ENCODE measurements at regions not wholly inside any gene's neighbourhood (a gene's known extent, or its start where the extent isn't known, plus 50 kb on each side); places are given as distances from the start of the nearest gene placed in this dataset.

DNA sequence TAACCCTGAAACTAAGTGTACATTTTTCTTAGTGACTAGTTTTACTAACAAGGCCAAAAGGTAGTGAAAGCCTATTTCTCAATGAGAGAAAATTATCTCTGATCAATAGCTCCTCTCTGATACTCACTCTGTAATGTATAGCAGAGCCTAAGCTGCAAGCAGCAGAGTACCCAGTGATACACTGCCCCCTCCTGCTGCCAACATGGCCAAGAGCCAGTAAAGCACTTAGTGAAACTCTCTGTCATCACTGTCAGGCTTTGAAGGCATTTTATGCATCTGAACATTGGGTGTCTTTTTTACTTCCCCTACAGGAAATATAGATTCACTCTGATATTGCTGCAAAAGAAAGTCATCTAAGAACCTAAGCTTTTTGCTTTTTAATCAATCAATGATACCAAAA, 784.1 kb upstream of the CDH7 start:
- no peak overlapping the region for H3K9ac ChIP-seq (ENCODE audit: low read length)
- H3K79me2 ChIP-seq (ENCODE audit: low read length) = no peaks in the 10 kb centered on the region
- H3K36me3 ChIP-seq (replicated peaks; ENCODE audit: low read depth, low read length) = no peaks in the 10 kb centered on the region
- no peak for TF ChIP-seq EZH2phosphoT487 (IDR thresholded peaks at IDR 0.05; ENCODE audit: low read depth)
- TF ChIP-seq, protein P1, sequence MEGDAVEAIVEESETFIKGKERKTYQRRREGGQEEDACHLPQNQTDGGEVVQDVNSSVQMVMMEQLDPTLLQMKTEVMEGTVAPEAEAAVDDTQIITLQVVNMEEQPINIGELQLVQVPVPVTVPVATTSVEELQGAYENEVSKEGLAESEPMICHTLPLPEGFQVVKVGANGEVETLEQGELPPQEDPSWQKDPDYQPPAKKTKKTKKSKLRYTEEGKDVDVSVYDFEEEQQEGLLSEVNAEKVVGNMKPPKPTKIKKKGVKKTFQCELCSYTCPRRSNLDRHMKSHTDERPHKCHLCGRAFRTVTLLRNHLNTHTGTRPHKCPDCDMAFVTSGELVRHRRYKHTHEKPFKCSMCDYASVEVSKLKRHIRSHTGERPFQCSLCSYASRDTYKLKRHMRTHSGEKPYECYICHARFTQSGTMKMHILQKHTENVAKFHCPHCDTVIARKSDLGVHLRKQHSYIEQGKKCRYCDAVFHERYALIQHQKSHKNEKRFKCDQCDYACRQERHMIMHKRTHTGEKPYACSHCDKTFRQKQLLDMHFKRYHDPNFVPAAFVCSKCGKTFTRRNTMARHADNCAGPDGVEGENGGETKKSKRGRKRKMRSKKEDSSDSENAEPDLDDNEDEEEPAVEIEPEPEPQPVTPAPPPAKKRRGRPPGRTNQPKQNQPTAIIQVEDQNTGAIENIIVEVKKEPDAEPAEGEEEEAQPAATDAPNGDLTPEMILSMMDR (IDR thresholded peaks at IDR 0.05; ENCODE audit: low read depth, low read length) = peak; percentile 61
- H3K4me3 ChIP-seq (ENCODE audit: low read length) = no peak overlapping the region
- no peak overlapping the region for H2AFZ ChIP-seq (ENCODE audit: low read depth, low read length)
- no peaks in the 10 kb centered on the region for H3K27me3 ChIP-seq (ENCODE audit: low read depth, low read length)
- no peaks in the 10 kb centered on the region for H3K4me1 ChIP-seq (ENCODE audit: low read length)
- no peak overlapping the region for H3K27ac ChIP-seq (ENCODE audit: low read length)
- no peak overlapping the region for H3K4me2 ChIP-seq (ENCODE audit: low read length)
- 0 out of 2 replicates have a peak, but pooled peaks cover 4% of the 10 kb centered on the region for H3K9me3 ChIP-seq (ENCODE audit: insufficient read depth, low read length)
- H4K20me1 ChIP-seq (ENCODE audit: insufficient read depth, low read length) = no peaks in the 10 kb centered on the region

DNA sequence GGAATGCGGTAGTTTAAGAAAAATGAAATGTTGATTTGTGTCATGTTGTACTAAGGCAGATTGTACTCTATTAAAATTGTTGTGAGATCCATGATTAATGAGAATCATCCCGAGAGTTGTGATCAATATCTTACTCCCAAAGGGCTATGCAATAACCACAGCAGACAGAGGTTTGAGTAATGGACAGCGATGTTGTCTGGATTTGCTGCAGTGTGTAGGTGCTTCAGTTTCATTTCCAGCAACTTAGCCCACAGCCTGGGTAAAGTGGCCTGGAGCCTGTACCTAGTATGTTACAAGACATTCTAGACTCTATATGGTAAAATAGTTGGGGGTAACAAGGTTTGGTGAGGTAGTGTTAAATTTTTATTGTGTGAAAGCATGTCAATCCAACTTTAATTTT, 794.3 kb upstream of the CDH7 start:
- Histone ChIP-seq H3K27me3 (ENCODE audit: low read depth, low read length) (no peaks in the 10 kb centered on the region), H3K4me3 (ENCODE audit: low read length) (no peak overlapping the region), H3K4me2 (ENCODE audit: low read length) (no peak overlapping the region), H3K27ac (ENCODE audit: low read length) (no peak overlapping the region), H3K9ac (ENCODE audit: low read length) (no peak overlapping the region), H3K79me2 (ENCODE audit: low read length) (no peaks in the 10 kb centered on the region), H4K20me1 (ENCODE audit: insufficient read depth, low read length) (no peaks in the 10 kb centered on the region), H3K4me1 (ENCODE audit: low read length) (peaks cover 3% of the 10 kb centered on the region; the same call in 1 of the 2 replicates), H2AFZ (ENCODE audit: low read depth, low read length) (no peak overlapping the region), H3K9me3 (ENCODE audit: insufficient read depth, low read length) (no peaks in the 10 kb centered on the region), H3K36me3 (replicated peaks; ENCODE audit: low read depth, low read length) (no peaks in the 10 kb centered on the region)
- TF ChIP-seq, protein P1 (IDR thresholded peaks at IDR 0.05; ENCODE audit: low read depth, low read length) = no peak
- no peak for TF ChIP-seq EZH2phosphoT487 (IDR thresholded peaks at IDR 0.05; ENCODE audit: low read depth)

- Histone ChIP-seq H3K4me1 (ENCODE audit: low read length) (no peaks in the 10 kb centered on the region), H3K9me3 (ENCODE audit: insufficient read depth, low read length) (peaks cover 12% of the 10 kb centered on the region; the same call in 1 of the 2 replicates), H4K20me1 (ENCODE audit: insufficient read depth, low read length) (no peaks in the 10 kb centered on the region), H3K4me3 (ENCODE audit: low read length) (no peak overlapping the region), H2AFZ (ENCODE audit: low read depth, low read length) (no peak overlapping the region), H3K4me2 (ENCODE audit: low read length) (no peak overlapping the region), H3K9ac (ENCODE audit: low read length) (no peak overlapping the region), H3K27ac (ENCODE audit: low read length) (no peak overlapping the region), H3K36me3 (replicated peaks; ENCODE audit: low read depth, low read length) (no peaks in the 10 kb centered on the region), H3K27me3 (ENCODE audit: low read depth, low read length) (no peaks in the 10 kb centered on the region), H3K79me2 (ENCODE audit: low read length) (no peaks in the 10 kb centered on the region)
- no peak for TF ChIP-seq EZH2phosphoT487 (IDR thresholded peaks at IDR 0.05; ENCODE audit: low read depth)
- TF ChIP-seq, protein P1 (IDR thresholded peaks at IDR 0.05; ENCODE audit: low read depth, low read length) = no peak
Observed at GRCh38 chr18:64949885-64950284, 800.9 kb upstream of the CDH7 start.

DNA sequence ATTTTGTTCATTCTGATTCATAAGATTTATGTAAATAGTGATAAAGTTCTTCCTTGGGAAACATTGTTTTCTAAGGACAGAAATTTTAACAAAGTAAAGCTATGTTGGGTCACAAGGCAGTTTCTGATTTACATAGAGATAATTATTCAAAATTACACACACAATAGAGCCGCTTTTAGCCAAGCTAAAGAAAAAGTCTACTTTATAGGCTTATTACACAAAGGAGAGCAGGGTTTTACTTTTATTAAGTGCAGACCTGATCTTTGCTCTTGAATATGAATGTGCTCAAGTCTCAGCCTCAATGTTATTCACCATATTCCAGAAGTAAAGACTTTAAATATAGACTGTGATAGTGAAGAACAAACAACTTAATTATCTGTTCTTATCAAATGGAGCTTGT, 787.8 kb upstream of the LINC00305 start:
- Histone ChIP-seq H3K9me3 (ENCODE audit: insufficient read depth, low read length) (no peaks in the 10 kb centered on the region), H2AFZ (ENCODE audit: low read depth, low read length) (no peak overlapping the region), H3K4me3 (ENCODE audit: low read length) (no peak overlapping the region), H3K27me3 (ENCODE audit: low read depth, low read length) (no peaks in the 10 kb centered on the region), H3K9ac (ENCODE audit: low read length) (no peak overlapping the region), H3K4me1 (ENCODE audit: low read length) (no peaks in the 10 kb centered on the region), H3K4me2 (ENCODE audit: low read length) (no peak overlapping the region), H3K27ac (ENCODE audit: low read length) (no peak overlapping the region), H4K20me1 (ENCODE audit: insufficient read depth, low read length) (no peaks in the 10 kb centered on the region), H3K36me3 (replicated peaks; ENCODE audit: low read depth, low read length) (no peaks in the 10 kb centered on the region), H3K79me2 (ENCODE audit: low read length) (no peaks in the 10 kb centered on the region)
- TF ChIP-seq, protein P1 (IDR thresholded peaks at IDR 0.05; ENCODE audit: low read depth, low read length) = no peak
- no peak for TF ChIP-seq EZH2phosphoT487 (IDR thresholded peaks at IDR 0.05; ENCODE audit: low read depth)

Data from OCI-LY3 (cell line).